KOPT-K1 (cell line): ENCODE measurements at regions not wholly inside any gene's neighbourhood (a gene's known extent, or its start where the extent isn't known, plus 50 kb on each side); places are given as distances from the start of the nearest gene placed in this dataset.
A peak's percentile ranks its signal among the peaks of the same experiment; 100 is the strongest.
"Not testable (repeated sequence)": the region's sequence is repeated elsewhere in the genome, so short reads cannot be mapped to it uniquely, and the experiment has no call there.

Source experiments
- H3K27ac ChIP-seq: fragments of 200-600 bp; sonication (generic); 2 replicates; pipeline ENCODE4 v1.5.1; 2016; ENCODE audit warnings: antibody characterized with exemption, mild to moderate bottlenecking, low read depth, low read length; ENCODE audit not compliant: poor library complexity, severe bottlenecking
- H3K36me3 ChIP-seq: fragments of 200-600 bp; sonication (generic); 2 replicates; pipeline ENCODE4 v1.5.1; 2017; ENCODE audit warnings: antibody characterized with exemption, mild to moderate bottlenecking, low read length, moderate library complexity; ENCODE audit not compliant: insufficient read depth
- H3K9me3 ChIP-seq: fragments of 200-600 bp; sonication (generic); 2 replicates; pipeline ENCODE4 v1.5.1; 2017; ENCODE audit warnings: antibody characterized with exemption, low read length, mild to moderate bottlenecking; ENCODE audit not compliant: insufficient read depth, poor library complexity, severe bottlenecking

GRCh38 chr6:22349051-22349450, 52.2 kb upstream of the PRL start:
- H3K27ac ChIP-seq = no peak overlapping the region
- no peaks in the 10 kb centered on the region for H3K9me3 ChIP-seq
- H3K36me3 ChIP-seq = no peaks in the 10 kb centered on the region

GRCh38 chr6:22349528-22349927, 52.7 kb upstream of the PRL start:
- Histone ChIP-seq H3K36me3 (no peaks in the 10 kb centered on the region), H3K27ac (no peak overlapping the region), H3K9me3 (no peaks in the 10 kb centered on the region)

GRCh38 chr6:22350109-22350508, 53.3 kb upstream of the PRL start:
- no peaks in the 10 kb centered on the region for H3K9me3 ChIP-seq
- H3K27ac ChIP-seq = no peak overlapping the region
- H3K36me3 ChIP-seq = no peaks in the 10 kb centered on the region

GRCh38 chr6:22353101-22353500, 56.3 kb upstream of the PRL start:
- Histone ChIP-seq H3K36me3 (no peaks in the 10 kb centered on the region), H3K27ac (no peak overlapping the region), H3K9me3 (no peaks in the 10 kb centered on the region)

- Histone ChIP-seq H3K9me3 (no peaks in the 10 kb centered on the region), H3K36me3 (no peaks in the 10 kb centered on the region), H3K27ac (no peak overlapping the region)
These were observed 59.6 kb upstream of the PRL start for GRCh38 chr6:22356362-22356940.

GRCh38 chr6:22357724-22358189, 60.9 kb upstream of the PRL start:
- Histone ChIP-seq H3K36me3 (no peaks in the 10 kb centered on the region), H3K27ac (no peak overlapping the region)

GRCh38 chr6:22361576-22361975, 64.7 kb upstream of the PRL start:
- Histone ChIP-seq H3K36me3 (no peaks in the 10 kb centered on the region), H3K27ac (no peak overlapping the region), H3K9me3 (no peaks in the 10 kb centered on the region)

More at GRCh38 chr6:22357724-22358189, 60.9 kb upstream of the PRL start:
- H3K9me3 ChIP-seq = no peaks in the 10 kb centered on the region

GRCh38 chr6:22362361-22362760, 65.5 kb upstream of the PRL start:
- H3K9me3 ChIP-seq = no peaks in the 10 kb centered on the region
- H3K27ac ChIP-seq = peak overlapping the region; percentile 17
- H3K36me3 ChIP-seq = no peaks in the 10 kb centered on the region

GRCh38 chr6:22363166-22363713, 66.4 kb upstream of the PRL start:
- H3K9me3 ChIP-seq = no peaks in the 10 kb centered on the region
- no peaks in the 10 kb centered on the region for H3K36me3 ChIP-seq
- H3K27ac ChIP-seq = peak overlapping the region; percentile 17

- no peaks in the 10 kb centered on the region for H3K36me3 ChIP-seq
- no peaks in the 10 kb centered on the region for H3K9me3 ChIP-seq
- peak overlapping the region; percentile 17 for H3K27ac ChIP-seq
These were observed 66.9 kb upstream of the PRL start for GRCh38 chr6:22363714-22364239.

- Histone ChIP-seq H3K27ac (no peak overlapping the region), H3K36me3 (no peaks in the 10 kb centered on the region), H3K9me3 (no peaks in the 10 kb centered on the region)
These were observed 67.5 kb upstream of the PRL start for GRCh38 chr6:22364306-22364705.

- Histone ChIP-seq H3K27ac (no peak overlapping the region), H3K36me3 (no peaks in the 10 kb centered on the region), H3K9me3 (no peaks in the 10 kb centered on the region)
These were observed 69.4 kb upstream of the PRL start for GRCh38 chr6:22366214-22366613.

GRCh38 chr6:22367346-22367745, 70.5 kb upstream of the PRL start:
- no peak overlapping the region for H3K27ac ChIP-seq
- no peaks in the 10 kb centered on the region for H3K9me3 ChIP-seq
- H3K36me3 ChIP-seq = no peaks in the 10 kb centered on the region

GRCh38 chr6:22368794-22369193, 72.0 kb upstream of the PRL start:
- Histone ChIP-seq H3K36me3 (no peaks in the 10 kb centered on the region), H3K27ac (no peak overlapping the region), H3K9me3 (no peaks in the 10 kb centered on the region)

- Histone ChIP-seq H3K27ac (no peak overlapping the region), H3K36me3 (no peaks in the 10 kb centered on the region), H3K9me3 (no peaks in the 10 kb centered on the region)
These were observed 76.1 kb upstream of the PRL start for GRCh38 chr6:22372922-22373321.

GRCh38 chr6:22374950-22375349, 78.1 kb upstream of the PRL start:
- not testable (repeated sequence) for H3K9me3 ChIP-seq, H3K27ac ChIP-seq, H3K36me3 ChIP-seq
